Stimulated activated CD8-positive, alpha-beta memory T cell treated with anti-CD3 and anti-CD28 coated beads, Interleukin-4, amount 100 ng/mL, for 24 hours (primary cell): ENCODE measurements at regions not wholly inside any gene's neighbourhood (a gene's known extent, or its start where the extent isn't known, plus 50 kb on each side); places are given as distances from the start of the nearest gene placed in this dataset.
A peak's percentile ranks its signal among the peaks of the same experiment; 100 is the strongest.
"Not testable (repeated sequence)": the region's sequence is repeated elsewhere in the genome, so short reads cannot be mapped to it uniquely, and the experiment has no call there.

Experiments
- DNase-seq: peaks from one replicate; pipeline ENCODE4 v3.0.0-alpha.2; 2020; ENCODE audit warnings: low read depth

DNA sequence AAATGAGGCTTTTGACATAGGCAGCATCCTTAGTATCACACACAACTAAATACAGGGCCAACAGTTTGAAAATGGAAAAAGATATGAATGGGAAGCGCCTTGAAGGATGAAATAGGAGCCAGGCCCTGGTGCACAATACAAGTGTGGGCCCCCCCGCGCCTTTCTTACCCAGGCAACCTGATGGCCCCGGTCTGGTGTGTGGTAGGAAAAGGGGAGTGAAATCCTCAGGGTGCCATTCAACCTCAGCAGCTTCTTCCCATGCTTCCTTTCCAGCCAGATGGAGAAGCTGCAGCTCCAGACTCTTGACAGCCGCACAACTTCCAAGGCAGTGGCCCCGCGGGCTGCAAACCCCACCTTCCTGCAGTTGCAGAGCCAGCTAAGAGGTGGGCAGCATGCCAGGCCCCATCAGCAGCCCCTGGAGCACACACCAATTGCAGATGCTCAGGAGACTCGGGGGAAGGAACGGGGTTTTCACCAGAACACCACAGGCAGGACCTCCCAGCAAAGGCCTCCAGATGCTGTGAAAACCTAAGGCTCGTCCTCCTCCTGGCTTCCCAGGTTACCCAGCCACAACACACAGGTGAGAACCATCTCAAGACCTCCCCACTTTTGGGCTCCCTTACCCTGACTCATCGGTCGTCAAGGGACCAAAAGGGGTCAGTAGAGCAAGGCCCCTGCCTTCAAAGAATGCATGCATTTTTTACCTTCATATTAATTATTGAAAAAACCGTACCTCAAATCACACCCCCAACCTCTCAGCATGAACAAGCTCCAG is 101.6 kb downstream of the CPN2 start:
- no peak for DNase-seq

DNA sequence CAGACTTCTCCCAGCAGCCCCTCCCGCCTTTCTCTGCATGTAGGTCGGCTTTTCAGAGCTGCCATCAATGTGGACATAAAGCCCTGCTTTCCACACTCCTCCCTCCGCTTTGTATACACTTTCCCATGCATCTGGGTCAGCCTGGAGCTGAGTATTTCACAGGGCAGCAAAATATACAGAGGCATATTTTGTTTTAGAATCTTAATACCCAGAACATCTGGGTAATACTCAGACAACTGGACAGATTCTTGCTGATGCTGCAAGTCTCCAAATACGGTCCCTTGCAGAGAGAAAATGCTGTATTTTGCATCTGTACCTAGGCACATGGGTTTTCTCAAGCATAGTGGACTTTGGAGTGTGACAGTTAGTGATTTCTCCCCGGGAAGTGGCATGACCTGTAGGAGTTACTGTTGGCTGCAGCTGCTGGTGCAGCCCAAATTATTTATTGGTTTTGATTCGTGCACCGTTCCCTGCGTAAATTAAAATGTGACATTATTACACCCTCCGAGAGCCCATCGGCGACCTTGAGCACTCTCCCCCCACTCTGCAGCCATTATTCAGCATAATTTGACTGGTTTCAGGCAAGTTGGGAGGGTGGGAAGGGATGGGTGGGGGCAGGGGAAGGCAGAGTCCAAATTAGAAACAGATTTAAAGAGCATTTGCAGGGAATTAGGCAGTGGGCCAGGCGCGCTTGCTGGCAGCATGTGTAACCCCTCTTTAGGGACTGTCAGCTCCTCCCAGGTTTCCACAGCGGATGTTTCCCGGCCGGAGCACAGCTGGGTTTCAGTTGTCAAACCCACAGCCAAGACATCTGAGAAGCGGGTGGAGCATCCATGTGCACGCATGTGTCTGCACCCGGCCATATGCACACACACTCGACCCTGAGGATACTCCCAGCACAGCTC is 100.8 kb downstream of the CPN2 start:
- no peak for DNase-seq

DNA sequence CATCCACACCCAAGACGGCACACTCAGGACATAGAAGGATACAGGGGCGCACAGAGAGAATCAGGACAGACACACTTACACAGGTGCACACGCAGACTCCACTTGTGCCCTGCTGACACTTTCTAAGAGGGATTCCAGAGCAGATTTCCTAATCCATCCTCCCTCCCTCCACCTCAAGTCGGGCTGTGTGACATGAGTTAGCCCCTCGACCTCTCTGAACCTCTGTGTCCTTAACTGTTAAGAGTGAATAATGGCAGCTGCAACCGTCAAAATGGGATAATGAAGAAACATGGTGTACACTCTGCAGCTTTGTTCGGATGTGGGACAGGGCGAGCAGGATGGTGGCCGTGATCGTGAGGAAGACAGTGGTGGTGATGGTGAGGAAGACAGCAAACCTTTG is 100.1 kb downstream of the CPN2 start:
- DNase-seq, result no peak

DNA sequence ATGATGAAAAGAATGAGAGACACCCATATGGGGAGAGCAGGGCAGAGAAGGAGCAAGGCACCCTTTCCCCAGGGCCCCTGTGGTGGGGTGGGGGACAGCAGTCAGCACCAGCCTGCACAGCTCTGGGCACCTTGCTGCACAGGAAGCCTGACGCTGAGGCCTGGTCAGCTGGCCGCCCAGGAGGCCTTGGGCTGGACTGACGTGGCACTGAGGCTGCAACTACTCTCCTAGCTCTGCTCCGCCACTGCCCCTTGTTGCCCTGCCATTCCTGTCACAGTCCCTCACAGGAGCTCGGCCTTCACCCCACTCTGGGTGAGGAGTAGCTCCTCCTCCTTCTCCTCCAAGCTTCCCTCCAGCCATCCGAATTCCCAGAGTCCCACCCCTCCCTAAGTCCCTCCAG is 99.7 kb downstream of the CPN2 start:
- DNase-seq, result no peak

DNA sequence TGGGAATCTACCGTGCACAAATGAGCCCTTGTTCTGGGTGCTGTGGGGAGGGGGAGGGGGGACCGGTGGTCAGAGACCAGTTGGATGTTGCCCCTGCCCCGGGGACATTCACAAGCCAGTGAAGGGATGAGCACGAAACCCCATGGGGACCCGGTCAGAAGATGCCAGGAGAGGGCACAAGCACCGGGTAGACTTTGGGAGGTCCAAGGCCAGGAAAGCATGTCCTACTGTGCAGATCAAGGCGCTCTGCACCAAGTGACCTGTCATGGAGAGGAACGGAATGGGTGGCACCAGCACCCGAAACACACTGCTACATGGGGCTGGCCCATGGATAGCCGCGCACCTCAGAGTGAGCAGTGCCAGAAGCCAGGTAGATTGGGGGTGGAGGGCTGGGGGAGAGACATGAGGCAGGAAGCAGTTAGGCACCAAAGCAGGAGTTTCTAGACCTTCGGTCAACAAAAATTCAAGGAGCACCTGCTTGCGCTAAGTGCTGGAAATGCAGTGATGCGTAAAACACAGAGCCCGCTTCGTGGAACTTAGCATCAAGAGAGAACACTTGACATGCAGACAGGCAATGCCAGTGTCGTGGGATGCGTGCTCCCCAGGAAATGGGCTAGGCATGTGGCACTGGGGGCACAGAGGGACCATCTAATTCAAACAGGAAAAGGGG is 99.1 kb downstream of the CPN2 start:
- DNase-seq, result no peak

DNA sequence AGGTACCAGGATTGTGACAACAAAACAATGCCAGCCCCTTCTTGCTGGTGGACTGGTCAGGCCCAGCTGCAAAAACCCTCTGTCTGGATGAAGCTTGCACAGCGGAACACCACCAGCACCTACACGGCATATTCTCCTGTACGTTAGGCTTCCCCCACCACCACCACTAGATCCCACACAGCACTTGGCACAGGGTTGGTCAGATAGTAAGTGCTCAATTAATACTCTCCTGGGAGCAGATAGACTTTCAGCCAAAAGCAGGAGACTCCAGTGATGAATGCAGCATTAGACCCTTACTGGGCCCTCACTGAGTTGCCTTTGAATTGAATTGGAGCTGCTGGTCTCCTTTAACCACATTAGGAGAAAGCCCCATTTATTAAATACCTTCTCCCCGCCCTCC is 97.9 kb downstream of the CPN2 start:
- no peak for DNase-seq

DNA sequence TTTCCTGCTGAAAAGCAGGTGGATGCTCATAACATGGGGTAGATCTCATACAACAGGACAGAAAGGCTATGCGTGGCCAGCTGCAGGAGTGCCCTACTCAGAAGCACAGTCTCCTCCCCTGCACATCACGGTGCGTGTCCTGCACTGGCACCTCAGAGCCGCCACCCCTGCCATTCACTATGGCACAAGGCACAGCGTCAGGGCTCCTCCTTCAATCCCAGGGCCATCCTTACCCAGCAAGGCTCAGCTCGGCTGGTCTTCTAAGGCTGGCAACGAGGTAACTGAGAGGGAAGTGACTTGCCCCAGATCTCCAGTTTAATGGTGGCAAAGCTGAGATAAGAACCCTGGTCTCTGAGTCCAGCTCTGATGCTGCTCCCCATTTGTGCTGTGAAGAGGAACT is 97.1 kb downstream of the CPN2 start:
- DNase-seq, result no peak

DNA sequence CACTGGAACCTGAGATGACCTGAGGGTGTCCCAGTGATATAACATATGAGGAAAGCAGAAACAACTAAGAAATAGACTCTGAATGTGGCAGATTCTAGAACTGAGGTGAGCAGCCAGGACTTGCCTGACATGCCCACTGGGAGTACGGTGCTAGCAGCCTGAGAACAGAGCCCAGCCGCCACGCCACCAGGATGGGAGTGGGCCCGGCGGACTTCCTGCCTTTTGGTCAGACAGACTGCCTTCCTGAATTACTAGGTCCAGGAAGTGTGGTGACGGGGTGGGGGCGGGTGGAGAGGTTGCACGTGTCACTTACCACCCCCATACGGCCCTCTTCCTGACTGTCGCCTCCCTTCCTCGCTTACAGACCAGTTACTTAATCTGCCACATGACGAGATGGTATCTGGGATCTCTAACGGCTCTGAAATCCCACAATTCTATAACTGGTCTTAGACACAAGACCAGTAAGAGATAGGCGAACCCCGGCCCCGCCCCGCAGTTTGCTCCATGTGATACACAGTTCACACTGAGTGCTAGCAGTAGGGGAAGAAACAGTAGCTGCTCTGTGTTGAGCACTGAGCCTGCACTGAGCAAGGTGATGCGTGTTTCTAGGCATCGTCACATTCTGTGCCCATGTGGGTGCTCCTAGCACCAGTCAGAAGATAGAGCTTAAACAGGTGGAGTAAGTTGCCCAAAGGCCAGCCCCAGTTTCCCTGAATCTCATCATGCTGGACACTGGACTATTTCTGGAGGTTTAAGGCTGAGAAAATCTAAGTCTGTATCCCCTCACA is 95.7 kb downstream of the CPN2 start:
- DNase-seq, result peak; percentile 18

DNA sequence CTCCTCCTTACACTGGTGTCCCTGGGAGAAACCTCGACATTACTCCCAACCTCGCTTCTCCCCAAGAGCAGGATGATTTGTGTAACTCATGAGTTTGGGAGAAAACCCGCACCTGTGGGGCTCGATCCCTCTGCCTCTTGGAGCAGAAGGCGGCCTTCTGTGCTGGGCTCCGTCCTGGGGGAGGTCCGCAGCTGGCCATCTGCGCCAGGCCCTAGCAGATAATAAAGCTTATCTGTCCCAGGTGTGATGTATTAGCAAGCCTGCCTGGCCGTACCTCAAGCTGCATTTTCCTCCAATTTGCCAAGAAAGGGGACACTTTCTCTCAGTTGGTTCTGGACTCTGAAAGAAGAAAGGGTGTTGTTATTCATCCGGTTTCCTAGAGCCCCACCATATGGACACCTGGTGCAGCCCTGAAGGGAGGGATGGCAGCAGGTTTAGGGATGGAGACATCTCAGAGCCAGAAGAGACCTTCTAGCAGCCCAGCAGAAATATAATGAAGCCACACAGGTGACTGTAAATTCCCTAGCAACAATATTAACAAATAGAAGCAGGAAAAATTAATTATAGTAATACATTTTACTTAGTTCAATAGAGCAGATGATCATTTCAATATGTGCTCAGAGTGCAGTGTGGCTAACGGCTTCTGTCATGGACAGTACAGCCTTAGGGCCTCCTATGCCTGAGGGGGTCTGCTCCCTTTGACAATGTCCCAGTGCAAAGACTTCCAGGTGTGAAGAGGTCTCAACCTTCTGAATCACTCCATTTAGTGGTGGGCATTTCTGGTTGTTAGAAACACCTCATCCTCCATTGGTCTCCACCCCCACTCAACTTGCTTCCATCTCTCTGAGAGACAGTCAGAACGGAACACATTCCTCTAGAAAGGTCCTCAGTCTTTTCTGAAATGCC is 94.8 kb downstream of the CPN2 start:
- DNase-seq, result no peak

DNA sequence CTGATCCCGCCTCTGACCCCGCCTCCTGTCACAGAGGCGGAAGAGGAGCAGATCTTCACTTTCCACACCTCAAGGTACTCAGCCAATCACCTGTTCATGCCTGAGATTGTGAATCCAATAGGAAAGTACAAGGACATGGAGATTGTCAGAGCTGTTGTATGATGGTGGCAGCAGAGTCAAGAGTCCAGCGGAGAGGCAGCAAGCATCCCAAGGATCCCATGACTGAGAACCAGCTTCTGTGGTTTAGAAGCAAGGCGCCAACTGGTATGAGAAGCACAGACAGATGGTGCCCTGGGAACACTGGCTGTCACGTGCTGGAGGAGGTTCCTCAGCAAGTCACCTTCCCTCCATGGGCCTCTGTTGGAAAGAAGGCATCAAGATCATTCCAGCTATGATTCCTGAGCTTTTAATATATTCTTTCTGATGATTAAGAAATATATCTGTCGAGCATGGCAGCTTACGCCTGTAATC is 93.9 kb downstream of the CPN2 start:
- DNase-seq, result no peak

DNA sequence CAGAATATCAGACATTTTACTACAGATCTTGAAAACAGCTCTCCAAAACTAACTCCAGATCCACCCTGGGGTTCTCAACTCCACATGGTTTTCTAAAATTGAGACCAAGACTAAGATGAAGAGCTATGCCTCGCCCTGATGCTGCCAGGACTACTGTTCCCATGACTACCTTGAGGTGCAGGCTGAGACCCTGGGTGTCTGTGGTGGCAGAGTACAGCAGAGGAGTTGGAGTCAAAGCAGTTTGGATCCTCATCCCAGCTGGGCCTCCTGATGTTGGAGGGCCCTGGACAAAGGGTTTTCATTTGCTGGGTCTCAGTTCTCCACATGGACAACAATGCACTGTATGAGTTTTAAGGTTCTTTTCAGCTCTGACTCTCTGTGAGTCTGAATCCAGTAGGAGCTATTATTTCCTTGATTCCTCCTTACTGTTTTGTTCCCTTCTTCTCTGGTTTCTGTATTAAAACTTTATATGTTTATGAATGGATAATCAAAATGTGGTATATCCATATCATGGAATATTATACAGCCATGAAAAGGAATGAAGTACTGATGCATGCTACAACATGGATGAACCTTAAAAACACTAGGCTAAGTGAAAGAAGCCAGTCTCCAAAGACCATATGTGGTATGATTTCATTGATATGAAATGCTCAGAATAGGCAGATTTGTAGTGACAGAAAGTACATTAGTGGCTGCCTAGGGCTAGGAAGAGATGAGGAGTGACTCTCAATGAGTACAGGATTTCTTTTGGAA is 93.0 kb downstream of the CPN2 start:
- DNase-seq, result no peak

DNA sequence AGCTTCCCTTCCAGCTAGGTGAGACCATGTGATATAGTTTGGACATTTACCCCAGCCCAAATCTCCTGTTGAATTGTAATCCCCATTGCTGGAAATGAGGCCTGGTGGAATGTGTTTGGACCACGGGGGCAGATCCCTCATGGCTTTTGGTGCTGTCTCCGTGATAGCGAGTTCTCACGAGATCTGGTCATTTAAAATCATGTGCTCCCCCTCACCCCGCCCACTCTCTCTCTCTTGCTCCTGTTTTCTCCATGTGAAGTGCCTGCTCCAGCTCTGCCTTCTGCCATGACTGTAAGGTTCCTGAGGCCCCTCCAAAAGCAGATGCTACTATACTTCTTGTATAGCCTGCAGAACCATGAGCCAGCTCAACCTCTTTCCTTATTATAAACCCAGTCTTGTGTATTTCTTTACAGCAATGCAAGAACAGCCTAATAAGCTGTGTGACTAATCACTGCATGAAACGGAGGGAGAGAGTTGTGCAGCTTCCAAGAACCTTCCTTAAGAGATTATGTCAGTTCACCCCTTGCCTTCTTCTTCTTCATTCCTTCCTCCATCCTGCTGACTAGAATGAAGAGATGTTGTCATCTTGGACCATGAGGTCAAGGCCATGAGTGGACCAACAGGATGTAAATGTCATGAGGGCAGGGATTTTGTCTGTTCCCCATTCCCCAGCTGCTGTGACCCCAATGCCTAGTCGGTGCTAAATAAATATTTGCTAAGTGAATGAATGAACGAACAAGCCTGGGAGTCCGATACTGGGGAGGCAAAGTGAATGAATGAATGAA is 91.0 kb downstream of the CPN2 start:
- no peak for DNase-seq

DNA sequence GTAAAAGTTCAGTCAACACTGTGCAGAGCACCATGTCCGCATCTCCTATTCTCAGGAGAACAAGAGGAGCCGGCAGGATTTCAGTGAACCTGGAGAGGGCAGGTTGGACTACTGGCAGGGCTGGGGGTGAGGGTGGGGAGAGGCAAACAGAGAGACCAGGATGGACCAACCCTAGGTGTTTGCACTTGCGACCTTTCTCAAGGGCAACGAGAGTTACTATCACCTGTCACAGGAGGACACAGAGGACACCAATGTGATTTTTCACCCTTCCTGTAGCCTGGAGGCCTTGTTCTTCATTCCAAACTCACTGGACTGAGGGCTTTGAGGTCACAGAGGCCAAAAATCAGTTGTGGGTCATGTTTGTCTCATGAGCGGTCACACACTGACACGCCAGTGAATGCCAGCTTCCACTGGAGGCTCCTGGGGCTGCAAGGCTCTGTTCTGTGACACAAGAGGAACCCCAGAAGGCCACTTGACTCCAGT is 89.5 kb downstream of the CPN2 start:
- no peak for DNase-seq

DNA sequence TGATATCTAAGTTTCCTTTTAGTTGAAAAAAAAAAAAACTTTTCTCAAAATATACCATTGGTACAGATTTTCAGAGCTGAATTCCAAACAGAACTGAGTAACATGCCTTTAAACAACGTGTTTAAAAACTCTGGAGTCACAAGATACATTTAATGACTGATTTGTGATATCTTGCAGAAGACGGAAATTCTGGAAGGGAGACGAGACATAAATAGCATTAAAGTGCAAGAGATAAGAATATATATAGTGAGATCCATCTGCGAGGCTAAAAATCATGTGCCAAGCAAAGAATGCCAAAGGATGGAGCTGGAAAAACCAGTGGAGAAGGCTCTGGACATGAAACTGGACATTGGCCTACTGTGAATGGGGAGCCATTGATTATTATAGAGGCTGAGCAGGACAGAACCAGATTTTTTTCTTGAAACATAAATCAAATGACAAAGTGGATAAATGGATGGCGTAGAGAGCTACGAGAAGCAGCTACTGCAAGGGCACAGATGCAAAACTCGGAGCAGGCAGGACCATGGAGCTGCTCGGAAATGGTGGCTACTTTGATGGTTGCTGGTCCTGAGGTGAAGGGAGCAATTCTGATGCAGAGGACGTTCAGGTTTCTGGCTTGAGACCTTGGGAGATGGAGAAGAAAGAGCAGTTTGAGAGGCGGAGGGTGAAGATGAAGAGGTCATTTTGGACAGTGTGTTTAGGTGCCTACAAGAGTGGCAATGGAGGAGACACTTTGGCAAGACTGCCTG is 88.8 kb downstream of the CPN2 start:
- DNase-seq, result no peak

DNA sequence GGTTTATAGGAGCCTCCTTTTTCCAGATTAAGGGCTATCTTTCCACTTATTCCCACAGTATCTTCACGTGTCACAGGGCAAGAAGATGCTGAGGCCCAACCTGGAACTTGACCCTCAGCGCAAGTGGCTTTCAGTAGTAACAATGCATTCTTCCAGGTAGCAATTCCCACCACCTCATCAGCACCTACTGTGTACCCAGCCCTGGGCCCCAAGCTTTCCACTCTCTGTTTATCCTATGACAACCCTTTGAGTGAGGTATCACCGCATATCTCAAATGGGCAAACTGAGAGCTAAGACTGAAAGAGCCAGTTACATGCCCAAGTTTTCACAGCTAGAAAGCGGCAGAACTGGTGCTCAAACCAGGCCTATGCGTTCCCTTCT is 88.2 kb downstream of the CPN2 start:
- no peak for DNase-seq

DNA sequence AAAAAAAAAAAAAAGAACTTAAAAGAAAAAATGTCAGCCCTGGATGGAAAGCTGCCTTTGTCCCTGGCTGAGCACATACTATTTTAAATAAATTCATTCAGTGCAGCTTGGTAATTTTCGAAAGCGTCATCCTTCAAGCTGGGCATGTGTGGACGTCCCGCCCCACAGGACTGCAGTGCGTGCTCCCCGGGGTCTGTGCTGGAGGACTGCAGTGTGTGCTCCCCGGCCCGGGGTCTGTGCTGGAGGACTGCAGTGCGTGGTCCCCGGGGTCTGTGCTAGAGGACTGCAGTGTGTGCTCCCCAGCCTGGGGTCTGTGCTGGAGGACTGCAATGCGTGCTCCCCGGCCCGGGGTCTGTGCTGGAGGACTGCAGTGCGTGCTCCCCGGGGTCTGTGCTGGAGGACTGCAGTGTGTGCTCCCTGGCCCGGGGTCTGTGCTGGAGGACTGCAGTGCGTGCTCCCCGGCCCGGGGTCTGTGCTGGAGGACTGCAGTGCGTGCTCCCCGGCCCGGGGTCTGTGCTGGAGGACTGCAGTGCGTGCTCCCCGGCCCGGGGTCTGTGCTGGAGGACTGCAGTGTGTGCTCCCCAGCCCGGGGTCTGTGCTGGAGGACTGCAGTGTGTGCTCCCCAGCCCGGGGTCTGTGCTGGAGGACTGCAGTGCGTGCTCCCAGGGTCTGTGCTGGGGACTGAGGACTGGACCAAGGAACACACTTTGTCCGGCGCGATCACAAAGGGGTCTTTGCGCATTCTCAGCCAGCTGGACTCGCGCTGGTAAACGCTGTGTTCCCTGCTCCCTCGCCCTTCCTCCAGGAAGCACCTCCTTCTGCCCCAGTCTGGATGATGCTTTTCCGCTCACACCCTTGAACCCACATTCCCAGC is 86.3 kb downstream of the CPN2 start:
- not testable (repeated sequence) for DNase-seq

DNA sequence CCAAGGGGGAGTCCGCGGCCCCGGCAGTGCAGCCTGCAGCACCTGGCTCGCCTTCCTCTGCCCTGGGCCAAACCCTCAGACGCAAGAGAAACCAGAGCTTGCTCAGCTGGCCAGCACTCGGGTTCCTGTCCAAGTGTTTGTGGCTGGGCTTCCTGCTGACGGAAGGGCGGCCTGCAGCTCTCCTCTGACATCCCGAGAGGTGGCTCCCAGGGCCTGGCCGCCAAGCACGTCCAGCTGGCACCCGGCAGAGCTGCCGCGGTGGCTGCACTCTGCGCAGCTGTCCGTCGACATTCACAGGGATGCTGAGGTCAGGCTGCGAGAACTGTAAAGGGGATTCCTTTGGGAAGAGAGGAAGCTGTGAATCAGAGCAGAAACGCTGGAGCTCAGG is 85.6 kb downstream of the CPN2 start:
- no peak for DNase-seq
